NT2/D1 (cell line): ENCODE measurements at regions not wholly inside any gene's neighbourhood (a gene's known extent, or its start where the extent isn't known, plus 50 kb on each side); places are given as distances from the start of the nearest gene placed in this dataset.

Experiments used
- SUZ12 ChIP-seq: IDR thresholded peaks from 2 replicates; pipeline ENCODE4 v1.6.1; 2011; ENCODE audit not compliant: insufficient read length, insufficient read depth; ENCODE audit errors: extremely low read depth
- ZNF274 ChIP-seq: IDR thresholded peaks from 2 replicates; pipeline ENCODE4 v1.6.1; 2011; ENCODE audit warnings: mild to moderate bottlenecking, low read depth, low read length

DNA sequence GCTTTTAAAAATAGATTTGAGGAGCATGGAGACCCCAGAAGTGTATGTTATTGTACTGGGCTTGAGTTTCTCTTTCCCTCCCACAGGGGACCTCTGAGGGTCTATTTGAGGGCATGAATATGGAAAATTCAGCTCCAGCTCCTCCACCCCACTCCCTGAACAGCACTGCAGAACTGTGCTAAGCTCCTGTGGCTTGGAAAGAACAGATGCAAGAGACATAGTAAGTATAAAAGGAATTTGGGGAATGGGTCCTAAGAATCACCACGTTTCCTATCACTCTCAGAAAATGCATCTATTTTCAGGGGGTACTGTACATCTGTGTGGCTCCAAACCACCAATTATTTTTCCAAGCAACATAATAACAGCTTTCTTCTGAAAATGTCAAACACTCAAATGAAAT lies 416.1 kb downstream of the ZNF521 start:
- TF ChIP-seq SUZ12: no peak
- no peak for TF ChIP-seq ZNF274
